HepG2 (cell line): ENCODE measurements at regions not wholly inside any gene's neighbourhood (a gene's known extent, or its start where the extent isn't known, plus 50 kb on each side); places are given as distances from the start of the nearest gene placed in this dataset.

ENCODE experiments used
- ATAC-seq: fragments of 200-7000 bp; cut with Tn5 transposase; 3 replicates; pipeline ENCODE4 v1.9.1; 2020; ENCODE audit warnings: mild to moderate bottlenecking, moderate library complexity
- BruUV-seq: library from RNA; stranded (reverse); fragments of 400-500 nt; replicated peaks from 2 replicates; lab custom pipeline; 2021; lab: Mats Ljungman, UMichigan
- CTCF ChIA-PET: fragments of 300-600 bp; formaldehyde crosslinking; extraction: SDS; loops from one replicate; lab custom pipeline; 2021; ENCODE audit warnings: low total read pairs, inconsistent platforms, low intra/inter-chr PET ratio; lab: Yijun Ruan, JAX
- POLR2A ChIA-PET: fragments of 350-600 bp; sonication (Branson Sonifier 250); formaldehyde crosslinking; loops from one replicate; lab custom pipeline; 2020; ENCODE audit warnings: antibody characterized with exemption, inconsistent platforms; lab: Yijun Ruan, JAX
- DNase-seq: peaks from one replicate; pipeline ENCODE4 v3.0.0-alpha.2; 2015; ENCODE audit warnings: low spot score
- FAIRE-seq: peaks from 3 replicates; lab custom pipeline; 2011; peaks lifted over from hg19 to GRCh38; lab: Jason Lieb, UNC
- H2AFZ ChIP-seq: one replicate; pipeline ENCODE4 v1.6.1; 2011; ENCODE audit warnings: low read length, inconsistent platforms
- H3K27ac ChIP-seq: fragments of 300-600 bp; 3 replicates; pipeline ENCODE4 v1.8.0; 2011; ENCODE audit warnings: mixed run types, mild to moderate bottlenecking, mixed read lengths, low read length, inconsistent platforms; ENCODE audit not compliant: insufficient read depth; ENCODE audit errors: extremely low read length
- H3K27me3 ChIP-seq, 2 experiments: fragments of 200-600 bp in 1 of 2; 2 replicates in 1 of 2; 3 replicates in 1 of 2; pipeline versions ENCODE4 v1.6.0 to v1.8.0; 2011; ENCODE audit warnings: low read length in 2 of 2, mild to moderate bottlenecking in 2 of 2, moderate library complexity in 2 of 2, inconsistent platforms in 1 of 2; ENCODE audit not compliant: insufficient read depth in 2 of 2, control insufficient read depth in 1 of 2
- H3K36me3 ChIP-seq, 2 experiments: fragments of 200-600 bp in 1 of 2; replicated peaks in 1 of 2; 2 replicates in 1 of 2; 3 replicates in 1 of 2; pipeline versions ENCODE4 v1.5.1 to v1.8.0; 2011; ENCODE audit warnings: low read length in 2 of 2, inconsistent platforms in 1 of 2; ENCODE audit not compliant: insufficient read depth in 2 of 2, control insufficient read depth in 1 of 2
- H3K4me1 ChIP-seq: 2 replicates; pipeline ENCODE4 v1.5.1; 2012; ENCODE audit warnings: low read length, inconsistent platforms; ENCODE audit not compliant: insufficient read depth
- H3K4me2 ChIP-seq: 2 replicates; pipeline ENCODE4 v1.6.0; 2011; ENCODE audit warnings: low read depth, low read length, inconsistent platforms
- H3K4me3 ChIP-seq, 3 experiments: fragments of 200-600 bp in 1 of 3; sonication (generic), shearing (Covaris generic) in 1 of 3; replicated peaks in 1 of 3; 2 replicates each; pipeline ENCODE4 v1.5.1; 2011 to 2016; ENCODE audit warnings: low read length in 3 of 3, inconsistent platforms in 2 of 3, low read depth in 2 of 3, mild to moderate bottlenecking in 2 of 3, control low read depth in 1 of 3, mixed read lengths in 1 of 3; ENCODE audit not compliant: insufficient read depth in 1 of 3
- H3K79me2 ChIP-seq: one replicate; pipeline ENCODE4 v1.6.1; 2011; ENCODE audit warnings: low read length, inconsistent platforms; ENCODE audit not compliant: insufficient read depth
- H3K9ac ChIP-seq: 2 replicates; pipeline ENCODE4 v1.6.0; 2011; ENCODE audit warnings: mild to moderate bottlenecking, low read depth, low read length, inconsistent platforms; ENCODE audit not compliant: insufficient read depth
- H3K9me3 ChIP-seq: 2 replicates; pipeline ENCODE4 v1.5.1; 2012; ENCODE audit warnings: mild to moderate bottlenecking, low read length
- H4K20me1 ChIP-seq: 2 replicates; pipeline ENCODE4 v1.6.0; 2011; ENCODE audit warnings: inconsistent platforms, mild to moderate bottlenecking, low read length, moderate library complexity; ENCODE audit not compliant: insufficient read depth
- GABPB1 ChIP-seq: IDR thresholded peaks from 2 replicates; pipeline ENCODE4 v1.6.1; 2016; ENCODE audit warnings: mild to moderate bottlenecking, missing genetic modification reagents, moderate library complexity, missing compliant biosample characterization
- HDAC1 ChIP-seq: sonication (generic); formaldehyde crosslinking; IDR thresholded peaks from 2 replicates; pipeline ENCODE4 v1.5.1; 2020; ENCODE audit warnings: mild to moderate bottlenecking, missing genetic modification reagents
- KLF9 ChIP-seq: IDR thresholded peaks from 2 replicates; pipeline ENCODE4 v1.6.1; 2016; ENCODE audit warnings: low read depth
- MEIS2 ChIP-seq: sonication (generic); formaldehyde crosslinking; IDR thresholded peaks from 2 replicates; pipeline ENCODE4 v1.9.0; 2021; ENCODE audit warnings: mild to moderate bottlenecking, missing genetic modification reagents
- NR2C2 ChIP-seq: sonication (generic); formaldehyde crosslinking; IDR thresholded peaks from 2 replicates; pipeline ENCODE4 v1.4.0; 2020; ENCODE audit warnings: missing genetic modification reagents, mild to moderate bottlenecking, moderate library complexity, borderline replicate concordance
- NR3C1 ChIP-seq: sonication (generic); formaldehyde crosslinking; IDR thresholded peaks from 2 replicates; pipeline ENCODE4 v1.4.0; 2020; ENCODE audit warnings: missing genetic modification reagents
- PCBP2 ChIP-seq: fragments of 200-400 bp; formaldehyde crosslinking; optimal IDR thresholded peaks from 2 replicates; pipeline ENCODE3; 2018; ENCODE audit warnings: low read length, low read depth; ENCODE audit not compliant: poor library complexity, severe bottlenecking
- PITX1 ChIP-seq: sonication (generic); formaldehyde crosslinking; IDR thresholded peaks from 2 replicates; pipeline ENCODE4 v1.5.1; 2020; ENCODE audit warnings: mild to moderate bottlenecking, missing genetic modification reagents
- SIX1 ChIP-seq: sonication (generic); formaldehyde crosslinking; IDR thresholded peaks from 2 replicates; pipeline ENCODE4 v1.4.0; 2020; ENCODE audit warnings: missing genetic modification reagents, borderline replicate concordance
- SP140L ChIP-seq: sonication (generic); formaldehyde crosslinking; IDR thresholded peaks from 2 replicates; pipeline ENCODE4 v1.4.0; 2020; ENCODE audit warnings: missing genetic modification reagents, borderline replicate concordance
- TCF7L2 ChIP-seq: IDR thresholded peaks from 2 replicates; pipeline ENCODE4 v1.6.1; 2011; ENCODE audit warnings: mild to moderate bottlenecking, low read depth, low read length, moderate library complexity
- ZFX ChIP-seq: sonication (generic); formaldehyde crosslinking; IDR thresholded peaks from 2 replicates; pipeline ENCODE4 v1.4.0; 2020; ENCODE audit warnings: mild to moderate bottlenecking, low read depth, missing genetic modification reagents, moderate library complexity
- ZNF256 ChIP-seq: sonication (generic); formaldehyde crosslinking; conservative IDR thresholded peaks from 2 replicates; pipeline ENCODE4 v1.4.0; 2020; ENCODE audit warnings: missing genetic modification reagents
- ZNF354B ChIP-seq: sonication (generic); formaldehyde crosslinking; IDR thresholded peaks from 2 replicates; pipeline ENCODE4 v1.8.0; 2022; ENCODE audit warnings: mild to moderate bottlenecking, missing genetic modification reagents
- ZNF713 ChIP-seq: sonication (generic); formaldehyde crosslinking; IDR thresholded peaks from 2 replicates; pipeline ENCODE4 v1.4.0; 2020; ENCODE audit warnings: mild to moderate bottlenecking, missing genetic modification reagents
- ZNF777 ChIP-seq: sonication (generic); formaldehyde crosslinking; IDR thresholded peaks from 2 replicates; pipeline ENCODE4 v1.4.0; 2020; ENCODE audit warnings: missing genetic modification reagents
- WGBS: methylation state at CpG from one replicate; pipeline ENCODE4 v1.1.6; 2017; ENCODE audit warnings: low lambda C conversion rate; 5-methylcytosine and 5-hydroxymethylcytosine counted together
- in situ Hi-C: cut with HindIII; loops from 2 replicates; pipeline ENCODE4 v1.10.0; 2017; ENCODE audit warnings: low pct_unique_long_range_greater_than_20kb; ENCODE audit not compliant: extremely low pct_ligation_motif_present
- intact Hi-C: fragments of 100-400 bp; cut with micrococcal nuclease; formaldehyde crosslinking; loops from one replicate; pipeline ENCODE4 v1.10.0; 2022; ENCODE audit not compliant: unreplicated experiment
- TF ChIP-seq, protein P1 (sequence below): sonication (generic); formaldehyde crosslinking; IDR thresholded peaks from 2 replicates; pipeline ENCODE4 v1.9.0; 2021; ENCODE audit warnings: missing genetic modification reagents, mild to moderate bottlenecking, borderline replicate concordance
- TF ChIP-seq, protein P2 (sequence below): sonication (generic); formaldehyde crosslinking; IDR thresholded peaks from 2 replicates; pipeline ENCODE4 v1.4.0; 2020; ENCODE audit warnings: missing genetic modification reagents, borderline replicate concordance

DNA sequence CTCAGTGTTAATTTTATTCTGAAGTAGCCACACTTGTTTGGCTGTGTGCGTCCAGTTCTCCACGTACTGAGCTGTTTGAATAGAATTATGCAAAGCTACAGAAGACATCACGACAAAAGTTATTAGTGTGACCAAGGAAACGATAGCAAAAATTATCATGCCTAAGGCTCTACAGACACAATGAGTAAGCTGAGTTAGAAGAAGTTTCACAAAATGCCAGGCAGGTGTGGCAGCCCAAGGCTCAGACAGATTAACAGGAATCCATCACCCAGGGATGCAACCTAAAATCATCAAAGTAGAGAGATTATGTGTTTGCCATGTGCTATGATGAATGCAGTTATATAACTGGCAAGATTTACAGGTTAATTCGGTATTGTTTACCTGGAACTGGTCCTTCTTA is 73.1 kb upstream of the INCENP start:
- ATAC-seq = no peak
- no peaks in the 10 kb centered on the region for H4K20me1 ChIP-seq
- H3K79me2 ChIP-seq = no peaks in the 10 kb centered on the region
- peaks cover 43% of the 10 kb centered on the region for H3K4me1 ChIP-seq
- H3K27ac ChIP-seq = no peak overlapping the region
- ChIA-PET CTCF (no interaction called here), POLR2A (interaction anchor here (1.9 kb wide), 1 partner anchor 78 kb away, joined by 5 read pairs; no protein-coding TSS in a partner anchor)
- no peak for FAIRE-seq
- BruUV-seq = no TSS peak
- WGBS = 66% methylated on average over 5 of the region's 5 CpGs
- H3K9ac ChIP-seq = no peak overlapping the region
- no peak overlapping the region for H3K4me2 ChIP-seq
- TF ChIP-seq SP140L (CRISPR knock-in tag) = no peak
- TF ChIP-seq NR3C1 (CRISPR knock-in tag) = no peak
- no peaks in the 10 kb centered on the region for H3K36me3 ChIP-seq
- no peak overlapping the region for H2AFZ ChIP-seq
- intact Hi-C loops = loop anchor here (10.0 kb wide), 1 partner anchor 46 kb away; no protein-coding TSS in a partner anchor
- in situ Hi-C loops = no loop called here
- DNase-seq = no peak
- H3K27me3 ChIP-seq = peaks cover 3 to 9% of the 10 kb centered on the region in 2 experiments; a peak in 4 of 5 replicates
- no peaks in the 10 kb centered on the region for H3K9me3 ChIP-seq
- H3K4me3 ChIP-seq = no peak overlapping the region

DNA sequence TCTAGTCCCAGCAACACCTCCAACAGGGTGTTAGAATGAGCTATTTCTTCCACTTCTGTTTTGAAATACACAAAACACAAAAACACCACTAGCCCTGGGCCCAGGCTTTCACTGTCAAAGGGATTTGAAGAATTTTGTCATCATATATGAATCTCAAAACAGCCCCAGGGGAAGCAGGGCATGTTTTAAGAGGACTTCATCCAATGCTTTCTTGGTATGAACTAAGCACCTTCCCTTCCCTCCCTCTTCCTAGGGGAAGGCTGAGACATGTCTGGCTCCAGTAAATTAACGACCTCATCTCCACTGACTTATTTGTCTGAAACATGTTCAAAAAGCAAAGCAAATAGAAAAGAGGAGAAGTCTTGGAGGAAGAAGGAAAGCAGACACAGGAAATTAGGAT is 75.7 kb upstream of the INCENP start:
- no TSS peak for BruUV-seq
- FAIRE-seq (no peak), DNase-seq (no peak), ATAC-seq (no peak)
- no peaks in the 10 kb centered on the region for H3K79me2 ChIP-seq
- intact Hi-C loops = no loop called here
- in situ Hi-C loops = no loop called here
- H3K4me1 ChIP-seq = peaks cover 36% of the 10 kb centered on the region
- H3K9me3 ChIP-seq = no peaks in the 10 kb centered on the region
- H3K4me2 ChIP-seq = no peak overlapping the region
- H3K27me3 ChIP-seq = peaks cover 3 to 9% of the 10 kb centered on the region in 2 experiments; a peak in 4 of 5 replicates
- no peak overlapping the region for H3K27ac ChIP-seq
- no peak overlapping the region for H2AFZ ChIP-seq
- no peak overlapping the region for H3K4me3 ChIP-seq
- H3K36me3 ChIP-seq = no peaks in the 10 kb centered on the region
- ChIA-PET POLR2A (interaction anchor here (1.7 kb wide), 1 partner anchor 74 kb away, joined by 4 read pairs; no protein-coding TSS in a partner anchor), CTCF (no interaction called here)
- H4K20me1 ChIP-seq = no peaks in the 10 kb centered on the region
- H3K9ac ChIP-seq = no peak overlapping the region
- 28% methylated on average over 1 of the region's 1 CpG for WGBS
- TF ChIP-seq, protein P1, sequence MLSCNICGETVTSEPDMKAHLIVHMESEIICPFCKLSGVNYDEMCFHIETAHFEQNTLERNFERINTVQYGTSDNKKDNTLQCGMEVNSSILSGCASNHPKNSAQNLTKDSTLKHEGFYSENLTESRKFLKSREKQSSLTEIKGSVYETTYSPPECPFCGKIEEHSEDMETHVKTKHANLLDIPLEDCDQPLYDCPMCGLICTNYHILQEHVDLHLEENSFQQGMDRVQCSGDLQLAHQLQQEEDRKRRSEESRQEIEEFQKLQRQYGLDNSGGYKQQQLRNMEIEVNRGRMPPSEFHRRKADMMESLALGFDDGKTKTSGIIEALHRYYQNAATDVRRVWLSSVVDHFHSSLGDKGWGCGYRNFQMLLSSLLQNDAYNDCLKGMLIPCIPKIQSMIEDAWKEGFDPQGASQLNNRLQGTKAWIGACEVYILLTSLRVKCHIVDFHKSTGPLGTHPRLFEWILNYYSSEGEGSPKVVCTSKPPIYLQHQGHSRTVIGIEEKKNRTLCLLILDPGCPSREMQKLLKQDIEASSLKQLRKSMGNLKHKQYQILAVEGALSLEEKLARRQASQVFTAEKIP (CRISPR knock-in tag) = no peak
- no peak for TF ChIP-seq ZNF256 (CRISPR knock-in tag)
- TF ChIP-seq KLF9 (CRISPR knock-in tag) = no peak
- TF ChIP-seq PITX1 (CRISPR knock-in tag) = no peak
- no peak for TF ChIP-seq PCBP2
- no peak for TF ChIP-seq ZNF777 (CRISPR knock-in tag)
- no peak for TF ChIP-seq GABPB1
- no peak for TF ChIP-seq ZNF713
- no peak for TF ChIP-seq ZFX (CRISPR knock-in tag)
- TF ChIP-seq ZNF354B (CRISPR knock-in tag) = no peak
- no peak for TF ChIP-seq NR2C2 (CRISPR knock-in tag)
- no peak for TF ChIP-seq SIX1 (CRISPR knock-in tag)
- no peak for TF ChIP-seq HDAC1 (CRISPR knock-in tag)
- TF ChIP-seq, protein P2, sequence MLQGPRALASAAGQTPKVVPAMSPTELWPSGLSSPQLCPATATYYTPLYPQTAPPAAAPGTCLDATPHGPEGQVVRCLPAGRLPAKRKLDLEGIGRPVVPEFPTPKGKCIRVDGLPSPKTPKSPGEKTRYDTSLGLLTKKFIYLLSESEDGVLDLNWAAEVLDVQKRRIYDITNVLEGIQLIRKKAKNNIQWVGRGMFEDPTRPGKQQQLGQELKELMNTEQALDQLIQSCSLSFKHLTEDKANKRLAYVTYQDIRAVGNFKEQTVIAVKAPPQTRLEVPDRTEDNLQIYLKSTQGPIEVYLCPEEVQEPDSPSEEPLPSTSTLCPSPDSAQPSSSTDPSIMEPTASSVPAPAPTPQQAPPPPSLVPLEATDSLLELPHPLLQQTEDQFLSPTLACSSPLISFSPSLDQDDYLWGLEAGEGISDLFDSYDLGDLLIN (CRISPR knock-in tag) = no peak
- TF ChIP-seq MEIS2 (CRISPR knock-in tag) = no peak
- no peak for TF ChIP-seq TCF7L2
